ENCODE measurements at regions not wholly inside any gene's neighbourhood (a gene's known extent, or its start where the extent isn't known, plus 50 kb on each side); places are given as distances from the start of the nearest gene placed in this dataset.

DNA sequence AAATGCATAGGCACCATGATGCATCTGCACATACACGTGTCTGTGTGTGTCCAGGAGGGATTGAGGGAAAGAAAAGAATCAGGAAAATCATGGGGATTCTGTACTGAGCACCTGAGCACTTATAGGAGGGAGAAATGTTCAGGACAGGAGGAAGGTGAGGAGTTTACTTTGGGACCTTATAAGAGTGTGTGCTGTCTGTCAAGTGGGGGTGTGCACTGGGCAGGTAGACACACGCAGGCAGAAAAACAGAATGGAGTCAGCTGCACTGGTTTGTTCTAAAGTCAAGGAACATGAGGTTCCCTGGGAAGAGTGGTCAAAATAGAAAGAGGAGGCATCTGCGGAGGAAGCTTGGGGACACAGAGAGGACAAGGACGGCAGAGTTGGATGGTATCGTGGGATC is 92.2 kb upstream of the KCTD1 start (continued):
- TF ChIP-seq, protein P1, sequence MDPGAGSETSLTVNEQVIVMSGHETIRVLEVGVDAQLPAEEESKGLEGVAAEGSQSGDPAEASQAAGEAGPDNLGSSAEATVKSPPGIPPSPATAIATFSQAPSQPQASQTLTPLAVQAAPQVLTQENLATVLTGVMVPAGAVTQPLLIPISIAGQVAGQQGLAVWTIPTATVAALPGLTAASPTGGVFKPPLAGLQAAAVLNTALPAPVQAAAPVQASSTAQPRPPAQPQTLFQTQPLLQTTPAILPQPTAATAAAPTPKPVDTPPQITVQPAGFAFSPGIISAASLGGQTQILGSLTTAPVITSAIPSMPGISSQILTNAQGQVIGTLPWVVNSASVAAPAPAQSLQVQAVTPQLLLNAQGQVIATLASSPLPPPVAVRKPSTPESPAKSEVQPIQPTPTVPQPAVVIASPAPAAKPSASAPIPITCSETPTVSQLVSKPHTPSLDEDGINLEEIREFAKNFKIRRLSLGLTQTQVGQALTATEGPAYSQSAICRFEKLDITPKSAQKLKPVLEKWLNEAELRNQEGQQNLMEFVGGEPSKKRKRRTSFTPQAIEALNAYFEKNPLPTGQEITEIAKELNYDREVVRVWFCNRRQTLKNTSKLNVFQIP (CRISPR knock-in tag; IDR thresholded peaks at IDR 0.05; ENCODE audit: borderline replicate concordance, low read depth) = no peak
- TF ChIP-seq ZNF8 (CRISPR knock-in tag; IDR thresholded peaks at IDR 0.05) (no peak), ZNF70 (CRISPR knock-in tag; IDR thresholded peaks at IDR 0.05) (no peak), RARB (CRISPR knock-in tag; IDR thresholded peaks at IDR 0.05) (no peak), ZFP3 (CRISPR knock-in tag; IDR thresholded peaks at IDR 0.05) (no peak), BACH2 (CRISPR knock-in tag; IDR thresholded peaks at IDR 0.05; ENCODE audit: borderline replicate concordance) (no peak), ZC3H10 (CRISPR knock-in tag; IDR thresholded peaks at IDR 0.05) (no peak), TCF4 (CRISPR knock-in tag; IDR thresholded peaks at IDR 0.05; ENCODE audit: borderline replicate concordance) (no peak), OSR1 (CRISPR knock-in tag; IDR thresholded peaks at IDR 0.05) (no peak), ESRRG (CRISPR knock-in tag; IDR thresholded peaks at IDR 0.05) (no peak)
- TF ChIP-seq, protein P2, sequence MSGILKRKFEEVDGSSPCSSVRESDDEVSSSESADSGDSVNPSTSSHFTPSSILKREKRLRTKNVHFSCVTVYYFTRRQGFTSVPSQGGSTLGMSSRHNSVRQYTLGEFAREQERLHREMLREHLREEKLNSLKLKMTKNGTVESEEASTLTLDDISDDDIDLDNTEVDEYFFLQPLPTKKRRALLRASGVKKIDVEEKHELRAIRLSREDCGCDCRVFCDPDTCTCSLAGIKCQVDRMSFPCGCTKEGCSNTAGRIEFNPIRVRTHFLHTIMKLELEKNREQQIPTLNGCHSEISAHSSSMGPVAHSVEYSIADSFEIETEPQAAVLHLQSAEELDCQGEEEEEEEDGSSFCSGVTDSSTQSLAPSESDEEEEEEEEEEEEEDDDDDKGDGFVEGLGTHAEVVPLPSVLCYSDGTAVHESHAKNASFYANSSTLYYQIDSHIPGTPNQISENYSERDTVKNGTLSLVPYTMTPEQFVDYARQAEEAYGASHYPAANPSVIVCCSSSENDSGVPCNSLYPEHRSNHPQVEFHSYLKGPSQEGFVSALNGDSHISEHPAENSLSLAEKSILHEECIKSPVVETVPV (CRISPR knock-in tag; IDR thresholded peaks at IDR 0.05) = no peak

DNA sequence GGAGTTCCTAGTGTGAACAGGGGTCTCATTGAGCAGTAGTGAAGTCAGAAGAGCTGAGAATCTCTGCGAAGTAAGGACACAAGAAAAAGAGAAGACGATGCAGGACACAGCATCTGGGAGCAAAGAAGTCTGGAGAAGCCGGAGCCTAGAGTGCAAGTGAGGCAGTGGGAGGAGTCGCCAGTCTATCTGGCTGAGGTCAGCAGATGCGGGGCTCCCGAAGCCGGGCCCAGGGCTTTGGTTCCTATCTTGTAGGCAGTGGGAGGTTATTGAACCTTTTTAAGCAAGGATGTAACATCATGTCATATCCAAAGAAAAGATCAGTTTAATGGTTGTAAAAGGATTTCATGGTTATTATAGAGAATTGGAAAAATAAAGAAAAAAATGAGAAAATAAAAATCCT is 90.8 kb upstream of the KCTD1 start:
- no peak for ATAC-seq
- no peak for TF ChIP-seq CSDC2 (CRISPR knock-in tag; IDR thresholded peaks at IDR 0.05)

DNA sequence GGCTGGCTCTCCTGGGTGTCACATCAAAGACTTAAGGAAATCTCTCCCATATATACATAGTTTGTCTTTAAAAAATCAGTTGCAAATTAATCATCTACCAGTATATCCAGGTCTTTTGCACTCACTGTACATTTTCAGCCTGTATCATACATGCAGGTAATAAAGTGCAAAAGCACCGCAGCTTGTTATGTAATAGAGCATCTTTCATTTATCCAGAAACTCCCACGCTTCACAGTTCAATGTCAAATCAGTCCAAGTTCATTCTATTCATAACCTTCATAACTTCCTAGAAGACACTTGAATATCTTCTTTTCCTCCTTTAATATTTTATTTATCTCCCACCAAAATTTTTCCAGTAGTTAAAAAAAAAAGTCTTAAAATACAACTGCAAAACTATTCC is 89.6 kb upstream of the KCTD1 start:
- no peak for ATAC-seq
- TF ChIP-seq, protein P2 (CRISPR knock-in tag; IDR thresholded peaks at IDR 0.05) = no peak
- TF ChIP-seq ZNF8 (CRISPR knock-in tag; IDR thresholded peaks at IDR 0.05) = no peak
- TF ChIP-seq, protein P1 (CRISPR knock-in tag; IDR thresholded peaks at IDR 0.05; ENCODE audit: borderline replicate concordance, low read depth) = no peak
- TF ChIP-seq, protein P3, sequence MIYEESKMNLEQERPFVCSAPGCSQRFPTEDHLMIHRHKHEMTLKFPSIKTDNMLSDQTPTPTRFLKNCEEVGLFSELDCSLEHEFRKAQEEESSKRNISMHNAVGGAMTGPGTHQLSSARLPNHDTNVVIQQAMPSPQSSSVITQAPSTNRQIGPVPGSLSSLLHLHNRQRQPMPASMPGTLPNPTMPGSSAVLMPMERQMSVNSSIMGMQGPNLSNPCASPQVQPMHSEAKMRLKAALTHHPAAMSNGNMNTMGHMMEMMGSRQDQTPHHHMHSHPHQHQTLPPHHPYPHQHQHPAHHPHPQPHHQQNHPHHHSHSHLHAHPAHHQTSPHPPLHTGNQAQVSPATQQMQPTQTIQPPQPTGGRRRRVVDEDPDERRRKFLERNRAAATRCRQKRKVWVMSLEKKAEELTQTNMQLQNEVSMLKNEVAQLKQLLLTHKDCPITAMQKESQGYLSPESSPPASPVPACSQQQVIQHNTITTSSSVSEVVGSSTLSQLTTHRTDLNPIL (CRISPR knock-in tag; IDR thresholded peaks at IDR 0.05; ENCODE audit: low read depth) = no peak
- TF ChIP-seq GLIS3 (CRISPR knock-in tag; IDR thresholded peaks at IDR 0.05) = no peak
- TF ChIP-seq RARB (CRISPR knock-in tag; IDR thresholded peaks at IDR 0.05) = no peak

DNA sequence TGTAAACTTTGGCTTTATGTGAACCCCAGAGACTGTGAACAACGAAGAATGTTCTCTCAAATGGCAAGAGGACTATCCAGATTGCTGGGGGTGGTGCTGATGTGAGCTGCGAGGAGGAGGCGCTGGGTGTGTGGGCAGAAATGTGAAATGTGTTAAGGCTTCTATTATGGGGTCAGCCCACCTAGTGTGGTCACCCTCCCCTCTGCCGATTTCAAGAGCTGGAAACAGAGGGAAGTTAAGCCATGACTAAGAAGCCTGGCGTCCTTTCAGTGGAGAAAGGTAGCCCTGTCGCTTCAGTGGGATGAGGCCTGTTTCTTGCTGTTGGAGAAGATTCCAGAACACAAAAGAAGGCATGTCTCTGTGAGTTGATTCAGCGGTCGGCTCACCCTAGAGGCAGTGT is 89.0 kb upstream of the KCTD1 start:
- no peak for ATAC-seq
- TF ChIP-seq, protein P4, sequence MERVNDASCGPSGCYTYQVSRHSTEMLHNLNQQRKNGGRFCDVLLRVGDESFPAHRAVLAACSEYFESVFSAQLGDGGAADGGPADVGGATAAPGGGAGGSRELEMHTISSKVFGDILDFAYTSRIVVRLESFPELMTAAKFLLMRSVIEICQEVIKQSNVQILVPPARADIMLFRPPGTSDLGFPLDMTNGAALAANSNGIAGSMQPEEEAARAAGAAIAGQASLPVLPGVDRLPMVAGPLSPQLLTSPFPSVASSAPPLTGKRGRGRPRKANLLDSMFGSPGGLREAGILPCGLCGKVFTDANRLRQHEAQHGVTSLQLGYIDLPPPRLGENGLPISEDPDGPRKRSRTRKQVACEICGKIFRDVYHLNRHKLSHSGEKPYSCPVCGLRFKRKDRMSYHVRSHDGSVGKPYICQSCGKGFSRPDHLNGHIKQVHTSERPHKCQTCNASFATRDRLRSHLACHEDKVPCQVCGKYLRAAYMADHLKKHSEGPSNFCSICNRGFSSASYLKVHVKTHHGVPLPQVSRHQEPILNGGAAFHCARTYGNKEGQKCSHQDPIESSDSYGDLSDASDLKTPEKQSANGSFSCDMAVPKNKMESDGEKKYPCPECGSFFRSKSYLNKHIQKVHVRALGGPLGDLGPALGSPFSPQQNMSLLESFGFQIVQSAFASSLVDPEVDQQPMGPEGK (CRISPR knock-in tag; IDR thresholded peaks at IDR 0.05; ENCODE audit: borderline replicate concordance) = no peak
- no peak for TF ChIP-seq ESRRG (CRISPR knock-in tag; IDR thresholded peaks at IDR 0.05)
- no peak for TF ChIP-seq TCF4 (CRISPR knock-in tag; IDR thresholded peaks at IDR 0.05; ENCODE audit: borderline replicate concordance)
- no peak for TF ChIP-seq ZNF565 (CRISPR knock-in tag; conservative IDR thresholded peaks at IDR 0.05; ENCODE audit: low read depth)
- TF ChIP-seq, protein P5, sequence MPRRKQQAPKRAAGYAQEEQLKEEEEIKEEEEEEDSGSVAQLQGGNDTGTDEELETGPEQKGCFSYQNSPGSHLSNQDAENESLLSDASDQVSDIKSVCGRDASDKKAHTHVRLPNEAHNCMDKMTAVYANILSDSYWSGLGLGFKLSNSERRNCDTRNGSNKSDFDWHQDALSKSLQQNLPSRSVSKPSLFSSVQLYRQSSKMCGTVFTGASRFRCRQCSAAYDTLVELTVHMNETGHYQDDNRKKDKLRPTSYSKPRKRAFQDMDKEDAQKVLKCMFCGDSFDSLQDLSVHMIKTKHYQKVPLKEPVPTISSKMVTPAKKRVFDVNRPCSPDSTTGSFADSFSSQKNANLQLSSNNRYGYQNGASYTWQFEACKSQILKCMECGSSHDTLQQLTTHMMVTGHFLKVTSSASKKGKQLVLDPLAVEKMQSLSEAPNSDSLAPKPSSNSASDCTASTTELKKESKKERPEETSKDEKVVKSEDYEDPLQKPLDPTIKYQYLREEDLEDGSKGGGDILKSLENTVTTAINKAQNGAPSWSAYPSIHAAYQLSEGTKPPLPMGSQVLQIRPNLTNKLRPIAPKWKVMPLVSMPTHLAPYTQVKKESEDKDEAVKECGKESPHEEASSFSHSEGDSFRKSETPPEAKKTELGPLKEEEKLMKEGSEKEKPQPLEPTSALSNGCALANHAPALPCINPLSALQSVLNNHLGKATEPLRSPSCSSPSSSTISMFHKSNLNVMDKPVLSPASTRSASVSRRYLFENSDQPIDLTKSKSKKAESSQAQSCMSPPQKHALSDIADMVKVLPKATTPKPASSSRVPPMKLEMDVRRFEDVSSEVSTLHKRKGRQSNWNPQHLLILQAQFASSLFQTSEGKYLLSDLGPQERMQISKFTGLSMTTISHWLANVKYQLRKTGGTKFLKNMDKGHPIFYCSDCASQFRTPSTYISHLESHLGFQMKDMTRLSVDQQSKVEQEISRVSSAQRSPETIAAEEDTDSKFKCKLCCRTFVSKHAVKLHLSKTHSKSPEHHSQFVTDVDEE (CRISPR knock-in tag; IDR thresholded peaks at IDR 0.05) = no peak
- no peak for TF ChIP-seq GLIS3 (CRISPR knock-in tag; IDR thresholded peaks at IDR 0.05)
- no peak for TF ChIP-seq BACH2 (CRISPR knock-in tag; IDR thresholded peaks at IDR 0.05; ENCODE audit: borderline replicate concordance)
- no peak for TF ChIP-seq ARNTL (CRISPR knock-in tag; IDR thresholded peaks at IDR 0.05; ENCODE audit: borderline replicate concordance, low read depth)
